NCI-H2227 (cell line): ENCODE measurements at regions not wholly inside any gene's neighbourhood (a gene's known extent, or its start where the extent isn't known, plus 50 kb on each side); places are given as distances from the start of the nearest gene placed in this dataset.

Source experiments
- DNase-seq: peaks from one replicate; lab custom pipeline; 2025; ENCODE audit not compliant: unreplicated experiment; lab: John Stamatoyannopoulos, UW

DNA sequence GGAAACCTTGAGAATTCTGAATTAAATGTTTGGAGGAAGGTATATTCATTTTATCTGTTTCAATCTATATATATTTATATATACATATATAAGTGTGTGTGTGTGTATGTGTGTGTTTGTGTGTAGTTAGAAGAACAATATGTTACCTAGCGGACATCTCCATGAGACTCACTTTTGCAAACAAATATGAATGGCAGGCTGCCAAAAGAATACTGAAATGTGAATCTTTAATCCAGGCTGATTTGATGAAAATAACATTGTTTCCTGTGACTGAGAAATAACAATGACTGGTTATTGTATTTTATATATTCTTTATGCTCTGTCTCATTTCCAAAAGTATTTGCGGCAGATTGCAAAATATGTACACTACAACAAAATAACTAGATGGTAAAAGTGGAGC, 255.5 kb upstream of the TGFBR2 start:
- DNase-seq, result no peak

DNA sequence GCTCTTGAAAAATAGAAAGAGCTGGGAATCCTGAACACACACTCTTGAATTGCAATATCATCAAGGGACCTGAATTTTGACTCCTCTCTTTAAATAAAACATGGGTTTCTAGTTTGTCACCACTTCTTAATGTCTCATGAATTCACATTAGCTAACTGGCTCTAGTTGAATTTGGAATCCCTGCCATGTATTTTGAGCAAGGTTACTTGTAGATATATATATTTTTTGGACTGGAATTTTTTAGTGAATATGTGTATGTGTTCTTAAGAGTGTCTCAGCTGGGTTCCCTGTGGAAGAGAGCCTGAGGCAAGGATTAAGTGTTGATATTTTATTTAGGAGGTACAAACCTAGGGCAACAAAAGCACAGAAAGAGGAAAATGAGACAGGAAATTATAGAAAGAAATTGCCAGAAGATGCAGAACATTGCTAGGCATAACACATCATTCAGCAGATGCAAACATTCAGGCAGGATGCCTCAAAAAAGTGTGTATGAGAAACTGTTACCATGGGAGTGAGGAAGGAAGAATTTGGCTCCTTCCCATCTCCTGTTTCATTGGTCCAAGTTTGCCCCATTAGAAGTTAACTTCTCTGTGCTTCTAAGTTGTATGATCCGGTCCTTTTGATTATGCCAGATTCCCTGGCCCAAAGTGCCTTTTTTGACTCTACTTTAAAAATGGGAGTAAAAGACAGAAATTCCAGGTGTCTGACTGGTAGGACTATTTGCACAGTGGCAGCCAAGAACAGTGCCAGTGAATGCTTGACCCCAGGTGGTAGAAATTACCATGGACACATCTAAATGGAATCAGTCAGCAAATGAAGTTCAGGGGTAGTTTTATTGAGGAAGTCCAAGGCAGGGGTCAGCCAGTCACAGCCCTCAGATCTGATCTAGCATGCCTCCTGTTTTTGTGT, 253.7 kb upstream of the TGFBR2 start:
- no peak for DNase-seq

DNA sequence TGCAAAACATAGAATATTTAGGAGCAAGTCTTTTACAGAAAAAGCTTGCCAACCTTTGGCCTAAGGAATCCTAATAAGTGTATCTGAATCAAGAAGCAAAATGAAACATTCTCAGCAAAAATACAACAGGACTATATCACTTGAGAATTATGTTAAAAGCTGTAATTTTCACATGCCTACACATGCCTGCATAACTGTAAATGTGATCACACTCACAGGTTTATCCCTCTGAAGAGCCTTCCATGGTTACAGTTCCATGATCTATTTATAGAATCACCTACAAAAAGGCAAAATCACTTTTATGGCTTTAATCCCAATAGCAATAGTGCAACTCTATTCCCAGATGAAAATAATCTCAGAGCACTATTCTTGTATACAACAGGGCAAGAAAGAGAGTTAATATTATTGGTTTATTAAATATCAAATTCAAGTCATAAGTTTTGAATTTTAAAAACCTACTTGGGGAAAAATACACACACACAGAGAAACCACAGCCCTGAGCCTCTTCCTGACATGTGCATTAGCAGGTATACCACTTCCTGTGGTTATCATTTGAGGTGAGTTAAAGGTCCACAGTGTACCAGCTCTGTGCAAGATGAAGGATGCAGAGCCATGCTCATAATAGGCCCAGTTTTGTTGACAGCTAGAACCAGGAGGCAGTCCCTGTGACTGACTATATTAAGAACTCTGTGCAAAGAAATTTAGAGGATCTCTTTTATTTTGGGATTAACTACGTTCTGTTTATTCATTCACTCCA, 252.5 kb upstream of the TGFBR2 start:
- DNase-seq, result no peak

DNA sequence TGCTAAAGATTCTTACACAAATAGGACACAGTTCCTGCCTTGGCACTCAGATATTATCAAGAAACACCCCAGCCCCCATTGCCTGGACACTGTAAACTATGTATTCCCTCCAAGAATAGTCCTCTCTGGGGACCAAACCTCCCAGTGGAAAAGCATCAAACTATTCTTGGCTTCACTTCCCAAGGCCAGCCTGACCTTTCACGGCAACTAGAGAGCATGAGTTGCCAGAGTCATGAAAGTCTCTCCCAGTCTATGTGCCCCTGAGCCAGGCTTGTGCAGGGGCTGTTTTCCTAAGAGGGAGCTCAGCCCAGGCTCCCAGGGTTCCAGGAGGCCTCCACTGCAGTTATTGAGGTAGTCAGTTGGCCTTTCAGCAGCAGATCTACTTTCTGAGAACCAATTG, 251.9 kb upstream of the TGFBR2 start:
- no peak for DNase-seq

DNA sequence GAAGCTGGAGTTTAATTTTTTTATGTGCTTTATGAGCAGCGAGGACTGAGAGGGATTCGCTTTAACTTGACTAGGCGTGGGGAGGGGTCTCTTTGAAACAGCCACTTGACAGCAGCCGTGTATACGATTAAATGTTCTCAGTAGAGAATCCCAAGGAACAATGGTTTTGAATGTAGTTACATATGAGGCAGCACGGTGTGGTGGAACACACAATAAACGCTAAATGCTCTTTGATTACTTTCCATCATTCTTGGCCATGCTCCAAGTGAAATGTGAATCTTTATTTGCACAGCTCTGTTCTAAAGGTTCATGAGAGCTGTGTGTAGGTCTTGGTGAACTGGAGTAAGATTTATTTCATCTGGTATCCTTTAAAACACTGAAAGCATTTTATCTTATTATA, 251.4 kb upstream of the TGFBR2 start:
- peak; percentile 59 for DNase-seq

DNA sequence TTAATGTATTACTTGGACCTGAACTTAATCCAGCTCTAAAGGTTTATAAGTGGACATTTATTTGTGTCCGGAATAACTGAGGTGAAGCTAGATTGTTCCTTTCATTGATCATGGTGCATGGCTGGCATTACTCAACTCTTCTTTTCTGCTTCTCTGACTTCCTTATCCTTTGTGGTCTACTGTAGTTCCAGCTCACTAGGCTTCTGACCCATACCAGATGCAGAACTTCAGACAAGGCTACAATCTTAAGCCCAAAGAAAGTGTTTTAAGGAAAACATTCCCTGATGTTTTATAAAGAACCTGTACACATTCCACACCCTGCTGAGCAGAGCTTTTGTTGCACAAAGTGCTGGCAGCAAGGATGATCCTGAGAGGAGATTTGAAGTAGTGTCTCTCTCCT, 250.8 kb upstream of the TGFBR2 start:
- no peak for DNase-seq

DNA sequence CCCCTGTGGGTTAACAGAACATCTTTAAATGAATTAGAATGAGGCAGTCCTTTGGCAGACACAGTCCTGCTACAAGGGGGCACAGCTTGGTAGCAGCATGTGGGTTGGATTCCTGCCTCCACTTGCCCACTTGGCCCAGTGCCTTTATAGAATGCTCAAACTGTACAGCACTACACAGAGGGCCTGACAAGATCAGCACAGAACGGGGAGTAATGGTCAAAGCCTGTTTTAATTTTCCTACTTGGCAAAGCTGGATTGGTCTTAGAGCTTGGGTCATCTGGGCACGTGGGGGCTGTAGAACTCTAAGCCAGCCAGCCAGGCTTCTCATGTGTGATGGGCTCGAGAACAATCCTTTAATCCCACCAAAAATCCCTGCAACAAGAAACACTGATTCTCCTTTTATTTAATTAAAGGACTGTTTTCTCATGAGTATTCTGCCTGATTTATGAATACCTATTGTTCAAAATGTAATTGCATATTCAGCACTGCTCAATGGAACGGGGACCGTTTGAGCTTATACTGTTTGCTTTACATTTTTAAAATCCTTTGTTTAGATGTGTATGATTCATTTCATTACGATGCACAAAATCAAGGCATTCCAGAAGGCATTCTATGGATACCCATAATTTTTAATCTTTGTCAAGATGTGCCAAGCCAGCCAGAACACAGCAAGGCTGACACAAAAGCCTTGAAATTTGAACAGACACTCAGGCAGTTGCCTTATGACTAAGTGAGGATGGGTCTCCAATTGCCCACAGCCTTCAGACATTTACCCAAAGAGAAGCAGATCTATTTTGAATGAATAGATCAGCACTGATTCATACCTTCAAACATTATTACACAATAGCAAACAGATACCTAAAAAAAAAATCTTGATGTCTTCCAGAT, 249.3 kb upstream of the TGFBR2 start:
- no peak for DNase-seq

DNA sequence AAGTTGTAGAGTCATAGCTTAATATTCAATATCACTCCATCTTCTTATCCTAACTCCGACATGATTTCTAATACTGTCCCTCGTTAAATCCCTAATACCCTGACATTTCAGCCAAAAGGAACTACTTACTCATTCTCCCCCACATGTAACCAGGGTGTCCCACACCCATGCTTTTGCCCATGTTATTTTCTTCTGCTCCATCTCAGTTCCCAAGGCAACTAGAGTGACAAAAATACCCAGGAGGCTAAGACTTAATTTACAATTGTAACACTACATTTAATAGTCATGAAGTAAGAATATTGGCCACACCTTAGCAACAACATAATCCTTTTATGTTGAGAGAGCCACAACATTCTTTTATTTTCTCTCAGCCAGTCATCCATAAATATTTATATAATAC, 248.5 kb upstream of the TGFBR2 start:
- no peak for DNase-seq

DNA sequence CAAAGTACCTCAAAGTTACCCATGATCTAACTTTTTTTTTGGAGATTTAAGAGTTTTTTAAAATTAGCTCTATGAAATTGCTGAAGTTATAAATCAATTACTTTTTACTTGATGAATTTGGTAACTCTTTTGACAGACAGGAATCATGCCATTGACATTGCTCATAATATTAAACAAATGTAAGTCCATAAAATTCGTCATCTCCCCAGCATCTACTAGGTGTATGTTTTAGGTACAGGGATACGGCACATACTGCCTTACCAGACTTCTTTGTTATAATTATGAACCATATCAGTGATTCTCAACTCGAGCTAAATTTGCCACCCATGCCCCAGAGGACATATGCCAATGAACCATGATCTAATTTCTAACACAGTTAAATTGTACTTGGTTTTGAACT, 247.5 kb upstream of the TGFBR2 start:
- DNase-seq, result no peak

DNA sequence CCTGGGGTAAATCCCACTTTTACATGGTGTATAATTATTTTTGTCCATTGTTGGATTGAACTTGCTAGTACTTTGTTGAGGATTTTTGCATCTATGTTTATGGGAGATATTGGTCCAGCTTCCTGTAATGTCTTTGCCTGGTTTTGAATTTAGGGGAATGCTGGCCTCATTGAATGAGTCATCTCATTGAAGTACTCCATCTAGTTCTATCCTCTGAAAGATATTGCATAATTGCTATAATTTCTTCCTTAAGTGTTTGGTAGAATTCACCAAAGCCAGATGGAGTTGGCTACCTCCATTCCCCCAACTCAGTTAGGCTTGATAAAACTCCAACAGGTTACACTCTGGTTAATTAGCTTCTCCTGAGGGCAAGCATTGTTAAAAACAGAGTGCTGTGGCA, 237.4 kb upstream of the TGFBR2 start:
- peak; percentile 12 for DNase-seq

DNA sequence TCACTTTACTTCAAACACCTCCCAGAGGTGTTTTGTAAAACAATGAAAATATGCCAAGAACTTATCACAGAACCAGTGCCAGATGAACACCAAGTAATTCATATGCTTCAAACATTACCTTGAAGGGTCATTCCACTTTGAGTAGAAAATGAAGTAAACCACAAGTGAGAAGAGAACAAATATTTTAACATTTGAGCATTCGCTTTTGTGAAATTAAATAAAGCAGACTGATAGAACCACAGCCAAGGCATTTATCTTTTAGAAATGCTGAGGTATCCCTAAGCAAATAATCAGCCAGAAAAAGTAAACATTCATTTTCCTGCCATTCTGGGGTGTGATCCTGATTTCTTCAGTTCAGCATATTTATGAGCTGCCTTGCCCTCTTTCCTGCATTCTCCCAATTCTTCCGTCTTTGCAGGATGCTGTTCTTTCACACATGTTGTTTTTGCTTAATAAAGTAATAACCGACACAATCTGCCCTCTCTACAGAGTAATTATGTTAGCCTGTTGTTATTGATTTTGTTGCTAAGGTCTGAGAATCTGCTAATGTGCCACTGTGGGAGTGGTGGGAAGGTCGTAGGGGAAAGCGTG, 235.6 kb upstream of the TGFBR2 start:
- peak; percentile 5 for DNase-seq

DNA sequence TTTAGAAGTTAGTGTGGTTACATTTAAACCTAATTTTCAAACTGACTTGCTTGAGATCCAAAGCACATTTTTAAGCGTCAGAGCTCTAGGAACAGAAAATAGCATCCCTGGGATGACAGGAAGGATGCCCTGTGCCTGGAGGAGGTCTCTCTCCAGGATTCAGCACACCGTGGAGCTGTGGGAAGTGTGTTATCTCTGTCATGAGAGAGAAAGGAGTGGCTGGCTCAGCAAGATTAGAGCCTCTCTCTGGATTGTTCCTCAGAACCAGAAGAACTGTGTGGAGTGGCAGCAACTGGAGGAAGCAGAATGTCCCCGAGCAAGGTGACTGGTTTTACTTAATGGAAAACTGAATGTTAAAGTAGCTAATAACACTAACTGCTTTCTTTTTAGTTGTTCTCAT, 233.6 kb upstream of the TGFBR2 start:
- no peak for DNase-seq

DNA sequence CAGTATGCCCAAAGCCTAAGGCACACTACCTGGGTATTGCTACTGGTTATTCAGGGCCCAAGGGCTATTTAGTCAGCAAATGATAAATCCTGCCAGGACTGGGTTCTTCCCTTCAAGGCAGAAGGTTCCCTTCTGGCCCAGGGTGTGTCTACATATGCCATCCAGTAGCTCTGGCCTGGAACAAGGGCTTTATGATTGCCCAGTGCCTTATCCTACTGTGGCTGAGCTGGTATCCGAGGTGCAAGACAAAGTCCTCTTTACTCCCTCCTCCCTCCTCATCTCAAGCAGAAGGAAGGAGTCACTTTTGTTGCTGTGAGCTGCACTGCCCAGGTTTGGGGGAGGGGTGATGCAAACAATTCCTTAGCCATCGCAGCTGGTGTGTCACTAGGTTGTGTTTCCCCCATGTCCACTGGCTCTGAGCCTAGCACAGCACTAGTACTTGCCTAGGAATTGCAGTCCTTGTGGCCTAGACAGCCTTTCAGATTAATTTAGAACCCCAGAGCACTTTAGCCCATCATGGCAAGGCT, 221.8 kb upstream of the TGFBR2 start:
- no peak for DNase-seq

DNA sequence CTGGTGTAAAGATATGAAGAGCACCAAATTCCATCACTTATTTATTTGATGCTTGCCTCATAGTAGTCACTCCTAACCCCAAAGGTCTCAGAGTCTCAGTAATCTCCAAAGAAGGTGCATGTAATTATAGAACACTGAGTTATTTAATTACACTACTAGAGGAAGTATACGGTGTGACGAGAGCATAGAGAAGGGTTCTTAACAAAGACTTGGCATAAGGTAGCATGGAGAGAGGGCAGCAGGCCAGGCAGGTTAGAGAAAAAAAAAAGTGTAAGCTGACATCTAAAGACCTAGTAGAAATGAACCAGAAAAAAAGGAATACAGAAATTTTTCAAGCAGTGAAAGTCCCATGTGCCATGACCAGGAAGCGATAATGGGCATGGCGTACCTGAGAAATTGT, 213.3 kb upstream of the TGFBR2 start:
- DNase-seq, result no peak

DNA sequence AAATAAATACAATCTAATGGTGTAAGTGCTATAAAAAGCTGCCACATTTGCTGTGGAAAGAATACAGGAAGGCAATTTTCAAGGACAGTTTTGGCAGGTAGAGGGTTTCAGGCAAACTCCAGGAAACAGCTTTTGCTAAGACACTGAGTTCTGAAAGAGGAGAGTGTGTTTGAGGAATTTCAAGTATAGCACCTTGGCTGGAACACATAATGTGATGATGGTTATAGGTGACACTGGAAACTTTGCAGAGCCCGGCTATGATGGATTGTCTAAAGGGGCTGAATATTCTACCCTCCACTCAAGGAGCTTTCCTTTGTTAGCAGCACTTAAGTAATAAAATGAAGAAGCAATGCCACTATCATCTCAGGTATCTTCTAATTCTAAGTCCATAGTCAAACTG, 209.4 kb upstream of the TGFBR2 start:
- DNase-seq, result no peak

DNA sequence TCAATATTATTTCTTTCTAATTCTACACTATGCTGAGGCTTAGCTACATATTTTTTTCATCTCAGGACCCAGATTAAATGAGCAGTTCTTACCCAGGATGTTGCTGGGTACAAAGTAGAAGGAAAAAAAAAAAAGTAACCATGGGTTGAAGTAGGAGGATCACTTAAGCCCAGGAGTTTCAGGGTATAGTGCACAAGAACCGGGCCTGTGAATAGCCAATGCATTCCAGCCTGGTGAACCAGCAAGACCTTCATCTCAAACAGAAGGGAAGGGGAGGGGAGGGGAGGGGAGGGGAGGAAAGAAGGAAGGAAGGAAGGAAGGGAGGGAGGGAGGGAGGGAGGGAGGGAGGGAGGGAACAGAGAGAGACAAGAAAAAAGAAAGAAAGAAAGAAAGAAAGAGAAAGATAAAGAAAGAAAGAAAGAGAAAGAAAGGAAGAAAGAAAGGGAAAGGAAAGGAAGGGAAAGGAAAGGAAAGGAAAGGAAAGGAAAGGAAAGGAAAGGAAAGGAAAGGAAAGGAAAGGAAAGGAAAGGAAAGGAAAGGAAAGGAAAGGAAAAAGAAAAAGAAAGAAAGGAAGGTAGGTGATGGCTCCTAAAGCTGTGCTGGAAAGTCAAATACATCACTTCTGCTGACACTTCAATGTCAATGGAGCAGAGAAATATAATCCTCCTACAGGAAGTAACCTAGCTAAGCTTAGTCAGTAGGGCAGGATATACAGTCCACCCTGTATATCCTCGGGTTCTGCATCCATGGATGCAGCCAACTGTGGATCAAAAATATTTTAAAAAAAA, 206.8 kb upstream of the TGFBR2 start:
- no peak for DNase-seq

DNA sequence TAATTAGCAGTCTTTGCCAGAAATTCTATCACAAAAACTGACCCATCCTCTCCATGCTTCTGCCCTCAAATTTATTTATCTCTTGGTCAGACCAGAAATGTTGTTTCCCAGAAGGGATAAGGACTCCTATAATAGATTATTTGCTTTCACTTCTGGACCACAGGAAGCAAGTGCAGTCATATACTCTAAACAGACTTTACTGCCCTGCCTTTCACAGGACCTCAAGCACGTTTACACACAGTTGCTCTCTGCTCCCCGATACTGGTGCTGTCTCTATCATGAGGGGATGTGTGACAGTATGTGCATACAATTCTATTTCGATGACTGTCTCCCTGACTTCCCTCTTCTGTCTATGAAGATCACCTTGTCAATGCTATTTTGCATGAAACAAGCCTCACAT, 205.5 kb upstream of the TGFBR2 start:
- no peak for DNase-seq

DNA sequence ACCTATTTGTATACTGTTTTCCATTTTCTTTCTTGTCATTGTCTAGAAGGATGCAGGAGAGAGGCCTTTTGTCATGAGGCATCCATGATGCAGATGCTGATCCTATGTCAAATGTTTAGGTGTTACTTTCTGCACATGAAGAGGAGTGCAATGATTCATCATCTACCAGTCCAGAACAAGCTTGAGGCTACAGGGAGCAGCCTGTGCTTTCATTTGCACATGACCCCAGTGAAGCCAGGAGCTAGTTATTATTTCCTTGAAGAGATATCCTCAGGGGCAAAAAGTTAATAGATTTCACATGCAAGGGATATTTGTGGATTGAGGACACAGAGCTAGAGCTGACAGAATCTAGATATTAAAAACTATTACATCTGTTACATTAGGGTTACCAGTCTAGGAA, 204.4 kb upstream of the TGFBR2 start:
- DNase-seq, result no peak

DNA sequence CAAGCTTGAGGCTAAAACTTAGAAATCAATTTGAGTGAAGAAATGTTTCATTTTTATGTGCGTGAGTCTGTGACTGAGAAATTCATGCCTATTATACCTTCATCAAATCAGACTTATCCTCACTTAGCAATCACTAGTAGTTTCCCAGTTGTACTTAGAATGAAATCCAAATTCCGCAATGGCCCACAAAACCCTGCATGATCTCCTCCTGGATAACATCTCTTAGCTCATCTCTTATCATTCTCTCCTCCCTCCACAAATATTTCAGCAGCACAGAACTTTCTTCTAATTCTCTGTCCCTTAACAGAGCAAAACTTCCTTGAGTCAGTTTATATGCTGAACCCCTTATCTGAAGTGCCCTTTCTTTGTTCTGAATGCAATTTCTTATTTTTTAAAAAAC, 198.8 kb upstream of the TGFBR2 start:
- no peak for DNase-seq

DNA sequence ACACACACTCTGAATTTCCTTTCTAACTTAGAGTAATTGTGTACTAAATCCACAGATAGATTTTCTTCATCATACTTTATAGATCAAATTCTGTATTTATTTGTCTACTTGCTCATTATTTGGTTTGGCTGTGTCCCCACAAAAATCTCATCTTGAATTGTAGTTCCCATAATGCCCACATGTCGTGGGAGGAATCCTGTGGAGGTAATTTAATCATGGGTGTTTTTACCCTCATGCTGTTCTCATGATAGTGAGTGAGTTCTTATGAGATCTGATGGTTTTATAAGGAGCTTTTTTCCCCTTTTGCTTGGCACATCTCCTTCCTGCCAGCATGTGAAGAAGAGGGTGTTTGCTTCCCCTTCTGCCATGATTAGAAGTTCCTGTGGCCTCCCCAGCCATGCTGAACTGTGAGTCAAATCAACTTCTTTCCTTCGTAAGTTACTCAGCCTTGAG, 198.3 kb upstream of the TGFBR2 start:
- DNase-seq, result no peak
